ENCODE measurements at regions not wholly inside any gene's neighbourhood (a gene's known extent, or its start where the extent isn't known, plus 50 kb on each side); places are given as distances from the start of the nearest gene placed in this dataset.

- no peak for DNase-seq (ENCODE audit: low read depth)
These were observed 87.7 kb upstream of the PLEKHG7 start for GRCh38 chr12:92615086-92615485.

- DNase-seq (ENCODE audit: low read depth): no peak
These were observed 88.3 kb upstream of the PLEKHG7 start for GRCh38 chr12:92614502-92614901.

- no peak for DNase-seq (ENCODE audit: low read depth)
These were observed 88.8 kb upstream of the PLEKHG7 start for GRCh38 chr12:92614001-92614400.

- no peak for DNase-seq (ENCODE audit: low read depth)
These were observed 90.2 kb upstream of the PLEKHG7 start for GRCh38 chr12:92612611-92613010.

GRCh38 chr12:92608151-92609091, 94.4 kb upstream of the PLEKHG7 start:
- DNase-seq (ENCODE audit: low read depth): peak; percentile 73

GRCh38 chr12:92606956-92607355, 95.8 kb upstream of the PLEKHG7 start:
- no peak for DNase-seq (ENCODE audit: low read depth)

GRCh38 chr12:92605621-92606170, 97.1 kb upstream of the PLEKHG7 start:
- DNase-seq (ENCODE audit: low read depth): no peak

GRCh38 chr12:92604786-92605185, 98.0 kb upstream of the PLEKHG7 start:
- no peak for DNase-seq (ENCODE audit: low read depth)

- DNase-seq (ENCODE audit: low read depth): no peak
These were observed 98.9 kb upstream of the PLEKHG7 start for GRCh38 chr12:92603741-92604432.

- no peak for DNase-seq (ENCODE audit: low read depth)
These were observed 99.7 kb upstream of the PLEKHG7 start for GRCh38 chr12:92602930-92603623.

- peak; percentile 86 for DNase-seq (ENCODE audit: low read depth)
These were observed 100.3 kb upstream of the PLEKHG7 start for GRCh38 chr12:92602476-92602875.

- no peak for DNase-seq (ENCODE audit: low read depth)
These were observed 101.1 kb upstream of the PLEKHG7 start for GRCh38 chr12:92601680-92602079.

- no peak for DNase-seq (ENCODE audit: low read depth)
These were observed 101.6 kb upstream of the PLEKHG7 start for GRCh38 chr12:92601176-92601575.

- no peak for DNase-seq (ENCODE audit: low read depth)
These were observed 102.7 kb upstream of the PLEKHG7 start for GRCh38 chr12:92600052-92600451.

GRCh38 chr12:92597997-92598396, 104.8 kb upstream of the PLEKHG7 start:
- peak; percentile 71 for DNase-seq (ENCODE audit: low read depth)

- DNase-seq (ENCODE audit: low read depth): no peak
These were observed 105.7 kb upstream of the PLEKHG7 start for GRCh38 chr12:92597118-92597517.

GRCh38 chr12:92596383-92596782, 106.4 kb upstream of the PLEKHG7 start:
- DNase-seq (ENCODE audit: low read depth): peak; percentile 44

- DNase-seq (ENCODE audit: low read depth): no peak
These were observed 107.1 kb upstream of the PLEKHG7 start for GRCh38 chr12:92595663-92596062.

- peak; percentile 98 for DNase-seq (ENCODE audit: low read depth)
These were observed 108.9 kb upstream of the PLEKHG7 start for GRCh38 chr12:92593734-92594402.

- no peak for DNase-seq (ENCODE audit: low read depth)
These were observed 117.6 kb upstream of the PLEKHG7 start for GRCh38 chr12:92585115-92585727.

GRCh38 chr12:92583910-92584309, 118.9 kb upstream of the PLEKHG7 start:
- no peak for DNase-seq (ENCODE audit: low read depth)

Measured in HT1080 (cell line).